GM12878 (cell line): ENCODE measurements at regions not wholly inside any gene's neighbourhood (a gene's known extent, or its start where the extent isn't known, plus 50 kb on each side); places are given as distances from the start of the nearest gene placed in this dataset.

Experiments used
- RAD21 ChIP-seq: IDR thresholded peaks from 2 replicates; pipeline ENCODE4 v1.6.1; 2011; ENCODE audit warnings: mild to moderate bottlenecking, low read depth, low read length, moderate library complexity; ENCODE audit not compliant: insufficient read depth
- TAF1 ChIP-seq: IDR thresholded peaks from 2 replicates; pipeline ENCODE4 v1.6.1; 2011; ENCODE audit warnings: mild to moderate bottlenecking, low read depth, low read length, borderline replicate concordance

GRCh38 chr15:97759363-97759762, 201.1 kb upstream of the ARRDC4 start:
- TF ChIP-seq RAD21 (no peak), TAF1 (no peak)
